Gastroesophageal sphincter (tissue), 3 donors: ENCODE measurements at regions not wholly inside any gene's neighbourhood (a gene's known extent, or its start where the extent isn't known, plus 50 kb on each side); places are given as distances from the start of the nearest gene placed in this dataset.

Experiments
- CTCF ChIP-seq, 4 experiments: fragments of 200-600 bp in 2 of 4; fragments of 450-650 bp in 2 of 4; sonication (generic) in 1 of 4; IDR thresholded peaks; one replicate each; pipeline ENCODE4 v1.5.1; 2017 to 2019; ENCODE audit warnings: antibody characterized with exemption in 4 of 4, mild to moderate bottlenecking in 2 of 4, moderate library complexity in 2 of 4
- POLR2A ChIP-seq, 2 donors: fragments of 450-650 bp; IDR thresholded peaks; one replicate each; pipeline ENCODE4 v1.6.1; 2017; ENCODE audit warnings: antibody characterized with exemption in 2 of 2, mild to moderate bottlenecking in 2 of 2, moderate library complexity in 1 of 2
- POLR2AphosphoS5 ChIP-seq: sonication (generic); formaldehyde crosslinking; IDR thresholded peaks from one replicate; pipeline ENCODE4 v1.6.1; 2017; ENCODE audit warnings: antibody characterized with exemption

- TF ChIP-seq CTCF (IDR thresholded peaks at IDR 0.05) (no peak), POLR2A (IDR thresholded peaks at IDR 0.05) (no peak), POLR2AphosphoS5 (no peak)
Measured at GRCh38 chr4:100633269-100633668, 115.4 kb upstream of the EMCN start.
